ENCODE measurements at regions not wholly inside any gene's neighbourhood (a gene's known extent, or its start where the extent isn't known, plus 50 kb on each side); places are given as distances from the start of the nearest gene placed in this dataset.
"Not testable (repeated sequence)": the region's sequence is repeated elsewhere in the genome, so short reads cannot be mapped to it uniquely, and the experiment has no call there.

- Mint-ChIP-seq H3K4me1 (ENCODE audit: low read depth) (no peaks in the 10 kb centered on the region), H3K27me3 (ENCODE audit: low read depth) (no peaks in the 10 kb centered on the region), H3K9me3 (peaks cover 4% of the 10 kb centered on the region), H3K27ac (no peak overlapping the region), H3K36me3 (ENCODE audit: low read depth) (no peaks in the 10 kb centered on the region), H3K4me3 (no peak overlapping the region)
- DNase-seq, result no peak
- intact Hi-C loops (cut with micrococcal nuclease), result loop anchor here (10.0 kb wide), 1 partner anchor 1025 kb away; no protein-coding TSS in a partner anchor
- CTCF ChIA-PET, result no interaction called here
Observed at GRCh38 chr17:71089431-71089830, 920.1 kb downstream of the KCNJ2 start.

- Mint-ChIP-seq H3K36me3 (ENCODE audit: low read depth) (no peaks in the 10 kb centered on the region), H3K27me3 (ENCODE audit: low read depth) (no peaks in the 10 kb centered on the region), H3K27ac (no peak overlapping the region), H3K4me3 (no peak overlapping the region), H3K9me3 (peaks cover 13% of the 10 kb centered on the region), H3K4me1 (ENCODE audit: low read depth) (no peaks in the 10 kb centered on the region)
- intact Hi-C loops (cut with micrococcal nuclease), result no loop called here
- CTCF ChIA-PET, result no interaction called here
- DNase-seq, result no peak
Observed at GRCh38 chr17:71098071-71098470, 928.7 kb downstream of the KCNJ2 start.

- CTCF ChIA-PET, result no interaction called here
- Mint-ChIP-seq H3K9me3 (peaks cover 11% of the 10 kb centered on the region), H3K4me1 (ENCODE audit: low read depth) (no peaks in the 10 kb centered on the region), H3K27ac (no peak overlapping the region), H3K36me3 (ENCODE audit: low read depth) (no peaks in the 10 kb centered on the region), H3K4me3 (no peak overlapping the region), H3K27me3 (ENCODE audit: low read depth) (no peaks in the 10 kb centered on the region)
- intact Hi-C loops (cut with micrococcal nuclease), result no loop called here
- DNase-seq, result no peak
Observed at GRCh38 chr17:71099003-71099714, 929.8 kb downstream of the KCNJ2 start.

- DNase-seq, result no peak
- no peaks in the 10 kb centered on the region for H3K4me1 Mint-ChIP-seq (ENCODE audit: low read depth)
- CTCF ChIA-PET, result no interaction called here
- no peak overlapping the region for H3K27ac Mint-ChIP-seq
- no peaks in the 10 kb centered on the region for H3K36me3 Mint-ChIP-seq (ENCODE audit: low read depth)
- intact Hi-C loops (cut with micrococcal nuclease), result no loop called here
- H3K27me3 Mint-ChIP-seq (ENCODE audit: low read depth), result no peaks in the 10 kb centered on the region
- H3K9me3 Mint-ChIP-seq, result peaks cover 5% of the 10 kb centered on the region
- H3K4me3 Mint-ChIP-seq, result no peak overlapping the region
Observed at GRCh38 chr17:71102777-71103176, 933.4 kb downstream of the KCNJ2 start.

- Mint-ChIP-seq H3K27me3 (ENCODE audit: low read depth) (no peaks in the 10 kb centered on the region), H3K4me3 (no peak overlapping the region), H3K27ac (no peak overlapping the region), H3K4me1 (ENCODE audit: low read depth) (no peaks in the 10 kb centered on the region), H3K9me3 (peaks cover 5% of the 10 kb centered on the region), H3K36me3 (ENCODE audit: low read depth) (no peaks in the 10 kb centered on the region)
- no peak for DNase-seq
- CTCF ChIA-PET, result no interaction called here
- intact Hi-C loops (cut with micrococcal nuclease), result no loop called here
Observed at GRCh38 chr17:71104225-71104624, 934.9 kb downstream of the KCNJ2 start.

GRCh38 chr17:71106056-71106455 lies 936.7 kb downstream of the KCNJ2 start:
- H3K4me3 Mint-ChIP-seq; H3K9me3 Mint-ChIP-seq; H3K4me1 Mint-ChIP-seq (ENCODE audit: low read depth); DNase-seq; H3K36me3 Mint-ChIP-seq (ENCODE audit: low read depth); H3K27me3 Mint-ChIP-seq (ENCODE audit: low read depth); H3K27ac Mint-ChIP-seq; intact Hi-C loops (cut with micrococcal nuclease): not testable (repeated sequence)
- CTCF ChIA-PET, result interaction anchor here (0.6 kb wide), 1 partner anchor 101 kb away, joined by 3 read pairs; no protein-coding TSS in a partner anchor

GRCh38 chr17:71107136-71107535 lies 937.8 kb downstream of the KCNJ2 start:
- no peak for DNase-seq
- H3K36me3 Mint-ChIP-seq (ENCODE audit: low read depth), result no peaks in the 10 kb centered on the region
- intact Hi-C loops (cut with micrococcal nuclease), result no loop called here

GRCh38 chr17:71109697-71110096 lies 940.4 kb downstream of the KCNJ2 start:
- intact Hi-C loops (cut with micrococcal nuclease), result no loop called here

More at GRCh38 chr17:71107136-71107535, 937.8 kb downstream of the KCNJ2 start:
- CTCF ChIA-PET, result no interaction called here
- no peaks in the 10 kb centered on the region for H3K27me3 Mint-ChIP-seq (ENCODE audit: low read depth)
- no peak overlapping the region for H3K27ac Mint-ChIP-seq
- H3K9me3 Mint-ChIP-seq, result peaks cover 2% of the 10 kb centered on the region
- no peak overlapping the region for H3K4me3 Mint-ChIP-seq
- no peaks in the 10 kb centered on the region for H3K4me1 Mint-ChIP-seq (ENCODE audit: low read depth)

GRCh38 chr17:71110326-71110725 lies 941.0 kb downstream of the KCNJ2 start:
- Mint-ChIP-seq H3K4me1 (ENCODE audit: low read depth) (no peaks in the 10 kb centered on the region), H3K9me3 (peaks cover 4% of the 10 kb centered on the region), H3K36me3 (ENCODE audit: low read depth) (no peaks in the 10 kb centered on the region), H3K4me3 (no peak overlapping the region), H3K27ac (no peak overlapping the region), H3K27me3 (ENCODE audit: low read depth) (no peaks in the 10 kb centered on the region)
- intact Hi-C loops (cut with micrococcal nuclease), result no loop called here
- CTCF ChIA-PET, result no interaction called here
- no peak for DNase-seq

More at GRCh38 chr17:71109697-71110096, 940.4 kb downstream of the KCNJ2 start:
- H3K27ac Mint-ChIP-seq, result no peak overlapping the region
- H3K27me3 Mint-ChIP-seq (ENCODE audit: low read depth), result no peaks in the 10 kb centered on the region
- peaks cover 2% of the 10 kb centered on the region for H3K9me3 Mint-ChIP-seq
- CTCF ChIA-PET, result no interaction called here
- no peak overlapping the region for H3K4me3 Mint-ChIP-seq
- no peak for DNase-seq
- H3K36me3 Mint-ChIP-seq (ENCODE audit: low read depth), result no peaks in the 10 kb centered on the region
- H3K4me1 Mint-ChIP-seq (ENCODE audit: low read depth), result no peaks in the 10 kb centered on the region

- intact Hi-C loops (cut with micrococcal nuclease), result no loop called here
- CTCF ChIA-PET, result no interaction called here
- no peaks in the 10 kb centered on the region for H3K4me1 Mint-ChIP-seq (ENCODE audit: low read depth)
- no peak for DNase-seq
- H3K27ac Mint-ChIP-seq, result no peak overlapping the region
- H3K4me3 Mint-ChIP-seq, result no peak overlapping the region
- no peaks in the 10 kb centered on the region for H3K36me3 Mint-ChIP-seq (ENCODE audit: low read depth)
- peaks cover 4% of the 10 kb centered on the region for H3K9me3 Mint-ChIP-seq
- H3K27me3 Mint-ChIP-seq (ENCODE audit: low read depth), result no peaks in the 10 kb centered on the region
Observed at GRCh38 chr17:71111460-71111859, 942.1 kb downstream of the KCNJ2 start.

GRCh38 chr17:71111934-71112333 lies 942.6 kb downstream of the KCNJ2 start:
- no peak for DNase-seq
- Mint-ChIP-seq H3K36me3 (ENCODE audit: low read depth) (no peaks in the 10 kb centered on the region), H3K9me3 (peaks cover 4% of the 10 kb centered on the region), H3K27ac (no peak overlapping the region), H3K27me3 (ENCODE audit: low read depth) (no peaks in the 10 kb centered on the region), H3K4me3 (no peak overlapping the region), H3K4me1 (ENCODE audit: low read depth) (no peaks in the 10 kb centered on the region)
- intact Hi-C loops (cut with micrococcal nuclease), result no loop called here
- CTCF ChIA-PET, result no interaction called here

GRCh38 chr17:71113347-71113746 lies 944.0 kb downstream of the KCNJ2 start:
- H3K27ac Mint-ChIP-seq, result no peak overlapping the region
- no peak for DNase-seq
- no peaks in the 10 kb centered on the region for H3K36me3 Mint-ChIP-seq (ENCODE audit: low read depth)
- H3K9me3 Mint-ChIP-seq, result peaks cover 4% of the 10 kb centered on the region
- no peaks in the 10 kb centered on the region for H3K4me1 Mint-ChIP-seq (ENCODE audit: low read depth)
- intact Hi-C loops (cut with micrococcal nuclease), result no loop called here
- H3K4me3 Mint-ChIP-seq, result no peak overlapping the region
- no peaks in the 10 kb centered on the region for H3K27me3 Mint-ChIP-seq (ENCODE audit: low read depth)
- CTCF ChIA-PET, result no interaction called here

GRCh38 chr17:71114911-71115668 lies 945.8 kb downstream of the KCNJ2 start:
- DNase-seq, result no peak
- no peaks in the 10 kb centered on the region for H3K36me3 Mint-ChIP-seq (ENCODE audit: low read depth)
- intact Hi-C loops (cut with micrococcal nuclease), result no loop called here
- H3K9me3 Mint-ChIP-seq, result peaks cover 4% of the 10 kb centered on the region
- H3K27ac Mint-ChIP-seq, result no peak overlapping the region
- no peak overlapping the region for H3K4me3 Mint-ChIP-seq
- H3K4me1 Mint-ChIP-seq (ENCODE audit: low read depth), result no peaks in the 10 kb centered on the region
- H3K27me3 Mint-ChIP-seq (ENCODE audit: low read depth), result no peaks in the 10 kb centered on the region
- CTCF ChIA-PET, result no interaction called here

All from activated naive CD4-positive, alpha-beta T cell treated with anti-CD3 and anti-CD28 coated beads for 36 hours (primary cell).